ENCODE measurements at regions not wholly inside any gene's neighbourhood (a gene's known extent, or its start where the extent isn't known, plus 50 kb on each side); places are given as distances from the start of the nearest gene placed in this dataset.

DNA sequence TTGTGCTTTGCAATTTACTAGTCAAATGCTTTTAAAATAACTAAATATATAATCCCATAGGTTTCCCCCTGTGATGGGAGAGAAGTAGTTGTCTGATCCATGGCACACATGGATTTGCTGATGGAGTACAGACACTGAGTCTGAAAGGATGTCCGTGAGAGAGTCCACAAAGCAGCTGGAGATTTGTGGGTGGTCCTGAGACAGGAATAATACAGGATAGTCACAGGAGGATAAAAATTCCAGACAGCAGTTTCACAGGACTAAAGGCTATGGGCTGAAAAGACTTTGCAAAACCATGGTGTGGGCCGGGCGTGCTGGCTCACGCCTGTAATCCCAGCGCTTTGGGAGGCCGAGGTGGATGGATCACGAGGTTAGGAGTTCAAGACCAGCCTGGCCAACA, 58.7 kb upstream of the ZFR start:
- DNase-seq: no peak

DNA sequence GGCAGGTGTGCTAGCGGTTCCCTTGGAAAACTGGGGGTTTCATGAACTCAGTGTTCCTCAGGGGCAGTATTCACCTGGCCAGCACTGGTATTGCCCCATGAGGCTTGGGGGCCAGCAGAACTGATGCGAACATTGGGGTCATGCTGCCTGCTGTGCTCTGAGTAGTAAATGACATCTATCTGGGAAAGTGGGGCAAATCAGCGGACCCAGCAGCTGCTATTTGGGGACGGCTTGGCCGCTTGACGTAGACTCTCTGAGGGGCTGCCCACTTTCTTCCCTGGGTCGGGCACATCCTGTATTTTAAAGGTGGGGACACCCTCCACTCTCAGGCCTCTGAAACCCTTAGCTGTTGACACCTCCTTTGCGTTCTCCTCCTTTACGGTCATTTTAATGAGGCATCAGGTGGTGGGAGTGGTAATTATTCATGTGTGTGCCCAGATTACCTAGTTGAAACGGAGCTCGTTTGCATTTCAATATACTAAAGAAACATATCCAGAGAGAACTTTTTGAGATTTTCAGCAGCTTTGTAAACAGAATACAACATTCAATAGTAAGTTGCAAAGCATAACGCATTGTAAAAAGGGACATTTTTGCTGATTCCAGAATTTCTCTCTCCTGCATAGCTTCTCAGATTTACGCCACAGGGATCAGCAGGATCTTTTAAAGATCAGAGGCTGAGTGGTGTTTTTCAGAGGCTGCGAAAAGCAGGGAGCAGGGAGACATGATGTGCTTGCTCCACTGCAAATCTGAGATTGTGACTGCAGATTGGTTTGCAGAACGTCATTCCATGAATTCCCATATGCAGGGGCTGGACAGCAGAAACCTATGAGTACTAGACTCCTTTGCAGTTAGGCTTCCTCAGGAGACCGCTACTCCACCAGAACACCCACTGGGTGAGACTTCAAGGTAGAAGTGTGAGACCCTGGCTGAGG, 56.8 kb upstream of the ZFR start:
- no peak for DNase-seq

DNA sequence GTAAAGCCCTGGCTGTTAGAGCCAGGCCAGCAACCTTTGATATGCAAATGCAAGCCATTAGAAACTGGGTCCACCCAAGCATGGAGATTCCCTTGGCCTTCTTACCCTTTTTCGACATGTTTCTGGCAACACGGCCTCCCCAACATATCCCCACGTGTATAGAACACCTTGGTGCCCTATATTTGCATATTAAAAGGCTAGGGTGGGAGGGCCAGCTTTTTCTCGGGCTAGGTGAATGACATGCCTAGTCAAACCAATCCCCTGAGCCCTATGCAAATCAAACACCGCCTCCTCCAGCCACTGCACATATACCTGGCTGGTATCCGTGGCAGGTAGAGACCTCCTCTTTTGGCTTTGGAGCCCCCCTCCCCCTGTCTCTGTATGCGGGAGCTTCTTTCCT, 55.6 kb upstream of the ZFR start:
- no peak for DNase-seq

DNA sequence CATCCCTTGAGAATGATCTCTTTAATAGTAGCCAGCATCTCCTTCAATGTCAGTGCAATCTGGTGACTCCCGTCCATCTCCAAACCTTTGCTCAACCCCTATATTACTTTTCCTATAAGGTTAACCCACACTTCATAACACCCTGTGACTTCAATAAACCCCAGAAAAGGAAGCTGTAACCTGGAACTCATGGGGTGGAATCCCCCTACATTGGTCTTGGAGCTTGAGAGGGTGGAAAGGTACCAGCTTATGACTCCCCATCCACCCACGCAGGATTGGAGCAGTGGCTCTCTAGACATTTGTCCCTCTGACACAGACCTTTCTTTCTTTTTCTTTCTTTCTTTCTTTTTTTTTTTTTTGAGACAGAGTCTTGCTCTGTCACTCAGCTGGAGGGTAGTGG, 54.7 kb upstream of the ZFR start:
- no peak for DNase-seq

DNA sequence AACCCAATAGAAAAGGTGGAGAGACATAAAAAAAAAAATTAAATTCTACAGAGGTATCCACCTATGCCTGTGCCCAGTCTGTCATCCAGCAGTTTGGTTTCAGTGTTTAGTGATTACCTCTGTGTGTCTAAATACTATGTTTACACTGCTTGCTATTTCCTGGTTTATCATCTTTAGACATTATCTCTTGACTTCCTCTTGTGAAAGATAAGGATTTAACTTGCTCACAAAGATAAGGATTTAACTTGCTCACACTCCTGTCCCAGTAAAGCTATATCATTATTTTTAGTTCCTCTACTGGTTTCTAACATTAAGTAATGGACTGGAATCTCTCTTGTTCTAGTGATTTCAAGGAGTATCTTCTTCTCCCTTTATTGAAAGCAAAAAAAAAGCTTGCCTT, 53.9 kb upstream of the ZFR start:
- DNase-seq: no peak

DNA sequence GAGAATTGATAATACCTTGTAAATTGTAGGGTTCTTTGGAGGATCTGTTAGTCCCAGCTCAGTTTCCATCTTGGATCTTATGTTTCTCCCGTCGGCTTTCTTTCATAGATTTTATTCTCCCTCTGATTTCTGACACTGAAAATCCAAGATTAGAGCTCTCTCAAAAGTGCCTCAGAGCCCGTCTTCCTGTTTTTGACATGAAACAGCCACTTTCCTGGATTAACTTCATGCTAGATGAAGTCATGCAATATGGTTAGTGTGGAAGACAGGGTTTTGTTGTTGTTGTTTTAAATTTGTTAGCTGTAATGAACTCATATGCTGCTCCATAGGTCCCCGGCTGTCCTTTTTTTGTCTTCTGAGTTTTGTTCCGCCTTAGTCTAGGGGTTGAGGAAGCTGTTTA, 51.6 kb upstream of the ZFR start:
- no peak for DNase-seq

DNA sequence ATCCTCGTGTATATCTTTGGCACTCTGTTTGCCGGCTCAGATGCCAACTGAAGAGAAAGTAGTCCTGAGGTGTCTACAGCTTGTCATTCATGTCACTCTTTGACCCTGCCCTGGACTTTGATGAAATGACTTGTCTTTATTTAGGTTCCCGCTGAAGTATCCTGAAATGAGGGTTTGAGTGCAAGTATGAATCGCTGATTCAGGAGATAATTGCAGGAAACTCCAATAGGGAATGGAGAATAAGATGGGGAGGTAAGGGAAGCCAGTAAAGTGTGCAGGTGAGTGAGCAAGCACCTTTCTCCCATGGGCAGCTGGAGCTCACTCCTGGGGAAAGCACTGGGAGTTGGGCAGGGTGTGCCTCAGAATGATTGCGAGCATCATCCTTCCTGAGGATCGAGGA, 50.3 kb upstream of the ZFR start:
- DNase-seq: no peak
